CD4-positive, alpha-beta T cell treated with Interleukin-17A for 4 hours (primary cell): ENCODE measurements at regions not wholly inside any gene's neighbourhood (a gene's known extent, or its start where the extent isn't known, plus 50 kb on each side); places are given as distances from the start of the nearest gene placed in this dataset.
"Not testable (repeated sequence)": the region's sequence is repeated elsewhere in the genome, so short reads cannot be mapped to it uniquely, and the experiment has no call there.

ENCODE experiments used
- DNase-seq: peaks from one replicate; pipeline ENCODE4 v3.0.0-alpha.2; 2020; ENCODE audit warnings: mixed read lengths

GRCh38 chr4:112951362-112952312, 97.8 kb upstream of the ANK2 start:
- DNase-seq, result no peak

GRCh38 chr4:112952313-112952700, 97.1 kb upstream of the ANK2 start:
- DNase-seq, result no peak

- DNase-seq, result no peak
Measured at GRCh38 chr4:112953262-112953661, 96.2 kb upstream of the ANK2 start.

GRCh38 chr4:112954286-112954685, 95.2 kb upstream of the ANK2 start:
- no peak for DNase-seq

GRCh38 chr4:112956484-112956896, 93.0 kb upstream of the ANK2 start:
- DNase-seq, result no peak

GRCh38 chr4:112957764-112958163, 91.7 kb upstream of the ANK2 start:
- DNase-seq, result not testable (repeated sequence)

- DNase-seq, result no peak
Measured at GRCh38 chr4:112966701-112967488, 82.6 kb upstream of the ANK2 start.

GRCh38 chr4:112968451-112969159, 80.8 kb upstream of the ANK2 start:
- DNase-seq, result no peak

- DNase-seq, result no peak
Measured at GRCh38 chr4:112970903-112971302, 78.5 kb upstream of the ANK2 start.

- DNase-seq, result no peak
Measured at GRCh38 chr4:112973750-112974251, 75.7 kb upstream of the ANK2 start.

- DNase-seq, result no peak
Measured at GRCh38 chr4:112975567-112976355, 73.7 kb upstream of the ANK2 start.

- no peak for DNase-seq
Measured at GRCh38 chr4:112978691-112979472, 70.6 kb upstream of the ANK2 start.

- DNase-seq, result no peak
Measured at GRCh38 chr4:112979881-112980421, 69.5 kb upstream of the ANK2 start.

GRCh38 chr4:112982680-112983079, 66.8 kb upstream of the ANK2 start:
- no peak for DNase-seq

- DNase-seq, result no peak
Measured at GRCh38 chr4:112994732-112995464, 54.6 kb upstream of the ANK2 start.
